ENCODE measurements at regions not wholly inside any gene's neighbourhood (a gene's known extent, or its start where the extent isn't known, plus 50 kb on each side); places are given as distances from the start of the nearest gene placed in this dataset.

DNA sequence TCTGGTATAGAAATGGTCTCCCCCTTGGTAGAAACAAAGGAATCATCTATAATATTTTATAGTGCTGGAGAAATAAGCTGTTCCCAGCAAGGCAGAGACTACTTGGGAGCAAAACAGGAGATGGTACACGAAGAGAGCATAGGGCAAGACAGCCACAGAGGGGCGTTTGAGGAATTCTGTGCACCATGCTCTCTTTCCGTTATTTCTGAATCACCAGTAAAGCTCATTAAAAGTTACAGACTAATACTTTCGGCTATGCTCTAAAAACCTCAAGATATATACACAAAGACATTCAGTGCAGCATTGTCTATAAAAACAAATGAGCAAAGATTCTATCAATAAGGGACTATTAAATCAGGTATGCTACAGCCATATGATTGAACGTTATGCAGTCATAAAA is 68.5 kb upstream of the FHIP2A start:
- FAIRE-seq = no peak
- DNase-seq (ENCODE audit: insufficient read length, low spot score) = no peak
- no peak for TF ChIP-seq POLR2A (IDR thresholded peaks at IDR 0.05; ENCODE audit: low read depth, low read length)

GRCh38 chr10:114754445-114755320 is 66.9 kb upstream of the FHIP2A start:
- no peak for TF ChIP-seq POLR2A (IDR thresholded peaks at IDR 0.05; ENCODE audit: low read depth, low read length)
- FAIRE-seq (no peak), DNase-seq (ENCODE audit: insufficient read length, low spot score) (no peak)

DNA sequence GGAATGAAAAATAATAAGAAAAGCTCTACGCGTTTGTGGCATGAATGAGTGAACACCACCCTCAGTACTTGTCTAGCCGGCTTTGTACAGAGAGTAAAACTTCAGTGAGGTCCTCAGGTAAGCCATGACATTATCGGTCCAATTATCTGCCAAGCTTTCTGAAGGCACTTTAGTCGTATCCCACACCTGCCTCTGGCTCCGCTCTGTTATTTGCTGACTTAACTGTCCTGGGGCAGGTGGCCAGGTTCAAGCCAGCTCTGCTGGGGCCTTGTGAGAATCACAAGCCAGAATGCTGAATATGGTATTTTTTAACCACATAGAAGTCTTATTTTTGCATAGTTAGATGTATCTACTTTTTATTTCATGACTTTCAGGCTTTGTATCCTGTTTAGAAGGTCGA is 66.0 kb upstream of the FHIP2A start:
- FAIRE-seq (no peak), DNase-seq (ENCODE audit: insufficient read length, low spot score) (no peak)
- TF ChIP-seq POLR2A (IDR thresholded peaks at IDR 0.05; ENCODE audit: low read depth, low read length) = no peak

DNA sequence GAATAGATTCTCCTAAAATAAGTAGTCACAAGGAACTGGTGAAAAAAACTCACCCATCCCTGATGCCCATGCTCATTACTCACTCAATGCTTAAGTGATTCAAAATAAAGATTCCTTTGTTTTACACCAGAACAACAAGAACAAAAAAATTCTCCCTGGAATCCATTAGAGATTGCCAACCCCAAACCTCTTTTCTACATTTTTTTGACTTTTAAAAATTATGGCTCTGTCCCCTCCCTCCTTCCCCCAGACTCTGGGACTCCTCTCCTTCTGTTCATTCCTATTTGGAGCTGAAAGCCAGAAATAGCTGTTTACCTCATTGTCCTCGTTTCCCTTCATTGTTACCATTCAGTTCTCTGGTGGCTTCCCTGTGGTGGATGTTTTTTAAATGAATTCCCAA is 63.2 kb upstream of the FHIP2A start:
- DNase-seq (ENCODE audit: insufficient read length, low spot score) (no peak), FAIRE-seq (no peak)
- TF ChIP-seq POLR2A (IDR thresholded peaks at IDR 0.05; ENCODE audit: low read depth, low read length) = no peak

DNA sequence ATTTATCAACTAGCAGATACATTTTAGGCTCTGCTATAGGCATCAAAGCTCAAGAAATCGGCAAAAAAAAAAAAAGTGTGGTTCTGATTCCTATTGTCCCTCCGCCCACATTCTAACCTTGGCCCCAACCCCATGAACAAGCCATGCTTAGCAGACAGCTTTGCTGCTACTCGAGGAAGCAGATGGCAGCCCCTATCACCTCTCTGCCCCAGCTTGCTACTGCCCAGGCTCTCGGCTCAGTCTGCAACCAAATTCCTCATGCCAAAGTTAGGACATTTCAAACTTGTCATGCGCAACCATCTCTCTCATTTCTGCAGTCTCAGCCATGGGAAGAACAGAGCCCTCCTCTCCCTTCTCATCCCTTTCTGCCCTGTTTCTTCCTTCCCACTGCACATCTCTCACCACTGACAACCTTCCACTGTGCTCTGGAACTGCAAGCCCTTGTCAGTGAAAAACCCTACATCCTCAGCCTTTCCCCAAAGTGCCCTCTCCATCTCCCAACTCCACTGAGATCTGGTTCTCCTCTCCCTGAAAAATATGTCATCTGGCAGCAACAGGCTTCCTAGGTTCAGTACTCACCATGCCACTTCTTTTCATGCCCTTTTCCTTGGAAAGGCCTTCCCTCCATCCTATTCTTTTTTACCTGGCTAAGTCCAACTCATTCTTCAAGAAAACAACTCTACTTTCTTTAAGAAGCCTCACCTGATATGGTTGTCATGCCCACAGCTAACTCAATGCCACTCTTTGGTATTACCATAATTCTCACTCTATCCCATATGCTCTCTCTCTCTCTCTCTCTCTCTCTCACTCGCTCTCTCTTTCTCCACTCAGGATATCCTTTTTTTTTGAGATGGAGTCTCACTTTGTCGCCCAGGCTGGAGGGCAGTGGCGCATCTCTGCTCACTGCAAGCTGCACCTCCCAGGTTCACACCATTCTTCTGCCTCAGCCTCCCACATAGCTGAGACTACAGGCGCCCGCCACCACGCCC is 60.1 kb upstream of the FHIP2A start:
- no peak for FAIRE-seq
- no peak for DNase-seq (ENCODE audit: insufficient read length, low spot score)

GRCh38 chr10:114762811-114763210 is 58.8 kb upstream of the FHIP2A start:
- no peak for TF ChIP-seq POLR2A (IDR thresholded peaks at IDR 0.05; ENCODE audit: low read depth, low read length)
- no peak for DNase-seq (ENCODE audit: insufficient read length, low spot score)
- no peak for FAIRE-seq

More for the DNA sequence above, 60.1 kb upstream of the FHIP2A start:
- no peak for TF ChIP-seq POLR2A (IDR thresholded peaks at IDR 0.05; ENCODE audit: low read depth, low read length)

- no peak for TF ChIP-seq POLR2A (IDR thresholded peaks at IDR 0.05; ENCODE audit: low read depth, low read length)
- DNase-seq (ENCODE audit: insufficient read length, low spot score) (no peak), FAIRE-seq (no peak)
Observed at GRCh38 chr10:114764656-114765055, 56.9 kb upstream of the FHIP2A start.

- DNase-seq (ENCODE audit: insufficient read length, low spot score) (no peak), FAIRE-seq (no peak)
- TF ChIP-seq POLR2A (IDR thresholded peaks at IDR 0.05; ENCODE audit: low read depth, low read length) = no peak
Observed at GRCh38 chr10:114766470-114766869, 55.1 kb upstream of the FHIP2A start.

DNA sequence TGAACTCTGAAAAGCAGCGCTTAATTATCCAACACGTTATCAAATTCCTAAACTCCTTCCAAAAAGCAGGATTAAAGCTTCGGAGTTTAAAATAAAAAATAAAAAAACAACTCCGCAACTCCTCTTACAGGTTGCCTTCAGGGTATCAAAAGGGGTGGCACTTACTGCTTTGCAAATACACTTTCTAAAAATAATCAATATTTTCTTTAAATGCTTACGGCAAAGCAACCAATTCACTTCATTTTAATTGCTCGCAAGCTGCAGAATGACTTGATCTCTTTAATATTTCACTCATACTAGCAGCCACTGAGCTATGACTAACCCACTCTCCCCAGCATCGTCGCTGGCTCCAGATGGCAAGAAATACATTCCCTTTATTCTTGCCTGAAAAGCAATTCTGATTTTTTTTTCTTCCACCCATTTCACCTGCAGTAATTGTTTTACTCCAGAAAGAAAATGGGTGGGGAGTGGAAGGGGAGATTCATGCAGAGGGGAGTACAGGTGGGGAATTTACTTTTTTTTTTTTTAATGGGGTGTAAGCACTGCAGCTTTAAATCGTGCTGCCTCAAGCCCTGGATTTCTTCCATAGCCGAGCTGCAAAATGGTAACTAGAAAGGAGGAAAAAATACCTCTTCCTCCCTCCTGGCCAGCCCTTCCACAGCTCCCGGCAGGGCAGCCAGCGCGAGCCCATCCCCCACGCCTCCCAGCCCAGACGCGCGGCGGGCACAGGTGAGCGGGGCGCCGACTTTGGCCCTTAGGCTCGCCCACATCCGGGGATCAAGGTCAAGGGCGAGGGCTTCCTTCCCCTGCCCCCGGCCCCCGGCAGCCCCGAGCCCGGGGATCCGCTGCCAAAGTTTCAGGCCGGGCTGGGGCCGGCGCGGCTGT is 54.2 kb upstream of the FHIP2A start:
- FAIRE-seq = no peak
- no peak for TF ChIP-seq POLR2A (IDR thresholded peaks at IDR 0.05; ENCODE audit: low read depth, low read length)
- DNase-seq (ENCODE audit: insufficient read length, low spot score) = peak; percentile 51

DNA sequence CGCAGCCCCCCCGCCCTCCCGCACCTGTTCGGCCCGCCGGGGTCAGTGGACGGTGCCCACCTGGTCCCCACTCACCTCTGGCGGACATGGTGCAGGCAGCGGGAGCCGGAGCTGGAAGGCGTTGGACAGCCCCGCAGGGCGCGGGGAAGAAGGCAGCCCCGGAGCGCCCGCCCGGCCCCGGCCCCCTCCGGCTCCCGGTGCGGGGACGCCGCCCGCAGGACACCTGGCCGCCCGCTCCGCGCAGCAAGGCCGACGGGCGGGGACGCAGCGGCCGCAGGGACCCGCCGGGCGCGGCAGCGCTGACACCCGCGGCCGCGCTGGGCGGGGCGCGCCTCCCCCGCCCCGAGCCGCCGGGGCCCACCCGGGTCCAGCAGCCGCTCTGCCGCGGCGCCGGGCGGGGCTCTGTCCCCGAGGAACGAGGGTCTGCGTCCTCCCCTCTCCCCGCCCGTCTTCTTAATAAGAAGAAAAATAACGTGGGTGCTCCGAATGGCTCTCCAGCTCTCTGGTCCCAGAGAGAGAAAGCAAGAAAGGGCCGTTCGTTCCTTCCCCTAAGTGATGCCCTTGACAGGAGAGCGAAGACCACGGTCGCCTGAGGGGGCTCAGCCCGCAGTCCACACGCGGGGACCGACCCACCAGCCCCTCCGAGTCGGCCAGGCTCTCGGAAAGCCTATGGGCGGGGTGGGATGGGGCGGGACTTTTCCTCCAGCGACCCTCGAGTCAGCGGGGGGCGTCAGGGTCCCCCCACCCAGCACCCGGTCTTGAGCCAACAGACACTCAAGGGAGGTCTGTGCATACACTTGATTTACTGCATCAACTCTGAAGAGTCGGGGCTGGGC is 53.4 kb upstream of the FHIP2A start:
- FAIRE-seq (no peak), DNase-seq (ENCODE audit: insufficient read length, low spot score) (no peak)
- no peak for TF ChIP-seq POLR2A (IDR thresholded peaks at IDR 0.05; ENCODE audit: low read depth, low read length)

DNA sequence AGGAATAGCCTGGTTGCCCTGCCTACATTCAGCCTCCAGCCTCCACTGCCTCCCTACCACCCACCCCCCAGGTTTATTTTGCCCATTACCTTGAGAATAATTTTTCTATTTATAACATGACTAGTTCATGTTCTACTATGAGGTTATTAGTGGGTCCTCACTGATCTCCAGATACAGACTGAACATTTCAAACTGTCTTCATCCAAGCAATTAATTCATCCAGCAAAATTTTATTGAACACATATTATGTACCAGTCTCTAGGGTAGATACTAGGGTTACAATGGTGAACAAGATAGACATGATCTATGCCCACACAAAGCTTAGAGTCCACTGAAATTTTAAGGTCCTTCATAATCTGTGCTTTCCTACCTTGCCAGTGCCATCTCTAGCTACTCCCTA is 51.6 kb upstream of the FHIP2A start:
- TF ChIP-seq POLR2A (IDR thresholded peaks at IDR 0.05; ENCODE audit: low read depth, low read length) = no peak
- FAIRE-seq (no peak), DNase-seq (ENCODE audit: insufficient read length, low spot score) (no peak)

GRCh38 chr10:114771157-114771556 is 50.4 kb upstream of the FHIP2A start:
- no peak for FAIRE-seq
- no peak for TF ChIP-seq POLR2A (IDR thresholded peaks at IDR 0.05; ENCODE audit: low read depth, low read length)
- no peak for DNase-seq (ENCODE audit: insufficient read length, low spot score)

DNA sequence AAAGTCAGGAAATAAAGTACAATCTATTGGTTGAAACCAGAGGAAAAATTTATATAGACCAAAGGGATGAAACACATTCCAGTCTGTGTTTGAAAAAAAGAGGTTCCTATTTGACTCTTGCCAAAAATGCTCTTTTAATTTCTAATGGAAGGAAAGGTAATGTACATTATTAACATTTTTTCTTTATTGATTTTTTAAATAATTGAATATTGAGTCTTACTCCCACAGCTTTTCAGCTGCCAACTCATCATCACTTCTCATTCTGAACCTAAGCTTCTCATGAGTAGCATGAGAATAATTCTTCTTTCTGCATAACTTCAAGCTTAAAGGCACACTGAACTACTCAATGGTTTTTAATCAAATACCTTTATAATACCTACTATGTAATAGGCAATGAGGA is 49.8 kb upstream of the FHIP2A start:
- TF ChIP-seq POLR2A (IDR thresholded peaks at IDR 0.05; ENCODE audit: low read depth, low read length) = no peak
- FAIRE-seq (no peak), DNase-seq (ENCODE audit: insufficient read length, low spot score) (no peak)
